Stomach (tissue), 8 donors: ENCODE measurements at regions not wholly inside any gene's neighbourhood (a gene's known extent, or its start where the extent isn't known, plus 50 kb on each side); places are given as distances from the start of the nearest gene placed in this dataset.

ENCODE experiments used
- DNase-seq, 2 donors: peaks; one replicate each; pipeline versions ENCODE4 v3.0.0 to v3.0.0-alpha.2; 2013 to 2019
- H3K27ac ChIP-seq, 5 donors: fragments of 200-600 bp in 4 of 5; sonication (generic) in 4 of 5; one replicate each; pipeline ENCODE4 v1.5.1; 2013 to 2019; ENCODE audit warnings: mild to moderate bottlenecking in 1 of 5, moderate library complexity in 1 of 5
- H3K27me3 ChIP-seq, 3 donors: fragments of 200-600 bp; sonication (generic); one replicate each; pipeline ENCODE4 v1.5.1; 2017 to 2019; ENCODE audit warnings: mixed run types in 1 of 3
- H3K36me3 ChIP-seq, 4 donors: fragments of 200-600 bp; sonication (generic); 1 replicate in 3 of 4; 2 replicates in 1 of 4; pipeline ENCODE4 v1.5.1; 2016 to 2019
- H3K4me1 ChIP-seq, 4 donors: fragments of 200-600 bp; sonication (generic); one replicate each; pipeline ENCODE4 v1.5.1; 2016 to 2019
- H3K4me3 ChIP-seq, 4 donors: fragments of 200-600 bp; sonication (generic) in 3 of 4; one replicate each; pipeline ENCODE4 v1.5.1; 2016 to 2019; ENCODE audit warnings: mild to moderate bottlenecking in 1 of 4
- H3K9me3 ChIP-seq, 4 donors: fragments of 200-600 bp; sonication (generic); one replicate each; pipeline ENCODE4 v1.5.1; 2016 to 2019
- CTCF ChIP-seq, 7 experiments: fragments of 450-650 bp in 4 of 7; fragments of 200-600 bp in 3 of 7; sonication (generic) in 3 of 7; IDR thresholded peaks; one replicate each; pipeline ENCODE4 v1.5.1; 2016 to 2019; ENCODE audit warnings: antibody characterized with exemption in 7 of 7, control low read depth in 2 of 7, mild to moderate bottlenecking in 1 of 7
- EP300 ChIP-seq: sonication (generic); formaldehyde crosslinking; IDR thresholded peaks from one replicate; pipeline ENCODE4 v1.6.1; 2017; ENCODE audit warnings: antibody characterized with exemption
- POLR2A ChIP-seq, 4 donors: fragments of 450-650 bp; IDR thresholded peaks; one replicate each; pipeline ENCODE4 v1.6.1; 2016; ENCODE audit warnings: antibody characterized with exemption in 4 of 4, control low read depth in 2 of 4, mild to moderate bottlenecking in 1 of 4, moderate library complexity in 1 of 4
- POLR2AphosphoS5 ChIP-seq, 3 donors: sonication (generic); formaldehyde crosslinking; IDR thresholded peaks; one replicate each; pipeline ENCODE4 v1.6.1; 2016; ENCODE audit warnings: antibody characterized with exemption in 3 of 3
- WGBS, 5 donors: extraction: QIAGEN DNeasy Blood & Tissue Kit in 3 of 5; methylation state at CpG; one replicate each; pipeline versions ENCODE4 v1.1.5 to v1.1.7; 2013 to 2018; 5-methylcytosine and 5-hydroxymethylcytosine counted together
- intact Hi-C: fragments of 100-400 bp; cut with DNase I; formaldehyde crosslinking; loops from one replicate; pipeline ENCODE4 v1.15.1; 2023; ENCODE audit warnings: low total_unique reads
- donor health status: healthy with polysubstance abuse.
- donor health status: Bipolar disorder and iron deficiency.
- donor health status: healthy.

GRCh38 chr1:99457381-99458165, 188.3 kb upstream of the PALMD start:
- TF ChIP-seq CTCF (IDR thresholded peaks at IDR 0.05) (no peak), POLR2AphosphoS5 (IDR thresholded peaks at IDR 0.05) (no peak), EP300 (no peak), POLR2A (IDR thresholded peaks at IDR 0.05) (no peak)
- H3K9me3 ChIP-seq, result no peaks in the 10 kb centered on the region
- 78 to 86% (median 84%) methylated on average over 4 of the region's 4 CpGs for WGBS, 5 donors
- no peak overlapping the region for H3K27ac ChIP-seq
- H3K36me3 ChIP-seq, result no peaks in the 10 kb centered on the region
- no peak overlapping the region for H3K4me3 ChIP-seq
- DNase-seq, result no peak
- H3K4me1 ChIP-seq, result no peaks in the 10 kb centered on the region
- no peaks in the 10 kb centered on the region for H3K27me3 ChIP-seq
- intact Hi-C loops, result no loop called here

- intact Hi-C loops, result no loop called here
- H3K27me3 ChIP-seq, result no peaks in the 10 kb centered on the region
- TF ChIP-seq EP300 (no peak), POLR2A (IDR thresholded peaks at IDR 0.05) (no peak), CTCF (IDR thresholded peaks at IDR 0.05) (no peak), POLR2AphosphoS5 (IDR thresholded peaks at IDR 0.05) (no peak)
- no peaks in the 10 kb centered on the region for H3K4me1 ChIP-seq
- H3K27ac ChIP-seq, result no peak overlapping the region
- H3K36me3 ChIP-seq, result no peaks in the 10 kb centered on the region
- DNase-seq, result no peak
- H3K9me3 ChIP-seq, result no peaks in the 10 kb centered on the region
- 88 to 98% (median 95%) methylated on average over 2 of the region's 2 CpGs for WGBS, 5 donors
- H3K4me3 ChIP-seq, result no peak overlapping the region
These were observed 184.4 kb upstream of the PALMD start for GRCh38 chr1:99461499-99461898.

GRCh38 chr1:99464738-99465137, 181.2 kb upstream of the PALMD start:
- Histone ChIP-seq H3K27ac (no peak overlapping the region), H3K4me3 (no peak overlapping the region), H3K9me3 (no peaks in the 10 kb centered on the region), H3K27me3 (no peaks in the 10 kb centered on the region), H3K4me1 (no peaks in the 10 kb centered on the region), H3K36me3 (no peaks in the 10 kb centered on the region)
- no peak for TF ChIP-seq EP300
- no peak for TF ChIP-seq POLR2AphosphoS5 (IDR thresholded peaks at IDR 0.05)
- no peak for TF ChIP-seq CTCF (IDR thresholded peaks at IDR 0.05)
- no peak for TF ChIP-seq POLR2A (IDR thresholded peaks at IDR 0.05)
- WGBS, 5 donors, result 86 to 100% (median 88%) methylated on average over 1 of the region's 1 CpG
- no peak for DNase-seq
- intact Hi-C loops, result no loop called here

- H3K27ac ChIP-seq, result no peak overlapping the region
- no peak for DNase-seq
- no peaks in the 10 kb centered on the region for H3K4me1 ChIP-seq
- no peaks in the 10 kb centered on the region for H3K9me3 ChIP-seq
- no peak overlapping the region for H3K4me3 ChIP-seq
- 69 to 81% (median 78%) methylated on average over 3 of the region's 3 CpGs for WGBS, 5 donors
- no peaks in the 10 kb centered on the region for H3K27me3 ChIP-seq
- intact Hi-C loops, result no loop called here
- TF ChIP-seq POLR2AphosphoS5 (IDR thresholded peaks at IDR 0.05) (no peak), CTCF (IDR thresholded peaks at IDR 0.05) (no peak), EP300 (no peak), POLR2A (IDR thresholded peaks at IDR 0.05) (no peak)
- H3K36me3 ChIP-seq, result no peaks in the 10 kb centered on the region
These were observed 180.6 kb upstream of the PALMD start for GRCh38 chr1:99465176-99465900.
